Natural killer cell (primary cell): ENCODE measurements at regions not wholly inside any gene's neighbourhood (a gene's known extent, or its start where the extent isn't known, plus 50 kb on each side); places are given as distances from the start of the nearest gene placed in this dataset.

ENCODE experiments used
- ATAC-seq, 3 donors: fragments of 150-1000 bp in 2 of 3; fragments of 200-7000 bp in 1 of 3; cut with Tn5 transposase; 1 replicate in 1 of 3; 2 replicates in 2 of 3; pipeline ENCODE4 v1.10.0; 2021; ENCODE audit warnings: mild to moderate bottlenecking in 2 of 3, moderate library complexity in 2 of 3
- DNase-seq, 2 donors: peaks; one replicate each; pipeline versions ENCODE4 v3.0.0 to v3.0.0-alpha.2; 2013 to 2021; ENCODE audit warnings: mixed read lengths in 1 of 2
- H3K27ac ChIP-seq: one replicate; pipeline ENCODE4 v1.5.1; 2013; ENCODE audit warnings: mild to moderate bottlenecking, low read length
- H3K27me3 ChIP-seq: one replicate; pipeline ENCODE4 v1.6.1; 2013; ENCODE audit warnings: low read length; ENCODE audit not compliant: control insufficient read depth, insufficient read depth
- H3K36me3 ChIP-seq: one replicate; pipeline ENCODE4 v1.6.1; 2013; ENCODE audit warnings: low read length; ENCODE audit not compliant: control insufficient read depth, insufficient read depth
- H3K4me1 ChIP-seq: one replicate; pipeline ENCODE4 v1.6.1; 2013; ENCODE audit warnings: low read length; ENCODE audit not compliant: control insufficient read depth, insufficient read depth
- H3K4me3 ChIP-seq: one replicate; pipeline ENCODE4 v1.5.1; 2013; ENCODE audit warnings: low read length
- H3K9me3 ChIP-seq: one replicate; pipeline ENCODE4 v1.6.1; 2013; ENCODE audit warnings: low read length; ENCODE audit not compliant: control insufficient read depth, insufficient read depth
- H3K27ac Mint-ChIP-seq, 2 donors: one replicate each; pipeline ENCODE4 v1.8.0; 2022; ENCODE audit warnings: mild to moderate bottlenecking in 2 of 2, mixed read lengths in 2 of 2, moderate library complexity in 1 of 2
- H3K27me3 Mint-ChIP-seq, 2 donors: one replicate each; pipeline ENCODE4 v1.8.0; 2022; ENCODE audit warnings: low read depth in 2 of 2, mixed read lengths in 2 of 2
- H3K36me3 Mint-ChIP-seq: one replicate; pipeline ENCODE4 v1.8.0; 2022; ENCODE audit warnings: mixed read lengths
- H3K4me1 Mint-ChIP-seq, 2 donors: one replicate each; pipeline ENCODE4 v1.8.0; 2022; ENCODE audit warnings: mixed read lengths in 2 of 2
- H3K4me3 Mint-ChIP-seq: one replicate; pipeline ENCODE4 v1.8.0; 2022; ENCODE audit warnings: mild to moderate bottlenecking, moderate library complexity, mixed read lengths
- H3K9me3 Mint-ChIP-seq, 2 donors: one replicate each; pipeline ENCODE4 v1.8.0; 2022; ENCODE audit warnings: mixed read lengths in 2 of 2
- CTCF ChIP-seq: fragments of 200-600 bp; IDR thresholded peaks from one replicate; pipeline ENCODE4 v1.8.0; 2022; ENCODE audit warnings: antibody characterized with exemption
- WGBS: methylation state at CpG from one replicate; pipeline ENCODE4 v1.1.7; 2013; ENCODE audit warnings: missing lambda C conversion rate; ENCODE audit not compliant: insufficient coverage; 5-methylcytosine and 5-hydroxymethylcytosine counted together
- intact Hi-C: fragments of 100-400 bp; cut with micrococcal nuclease; formaldehyde crosslinking; loops from one replicate; pipeline ENCODE4 v1.14.2; 2022

- H3K27ac ChIP-seq = no peak overlapping the region
- ATAC-seq = no peak
- no peak for DNase-seq
- H3K4me3 Mint-ChIP-seq = no peak overlapping the region
- WGBS = 68% methylated on average over 29 of the region's 29 CpGs
- no peak overlapping the region for H3K27ac Mint-ChIP-seq
- H3K36me3 Mint-ChIP-seq = no peaks in the 10 kb centered on the region
- TF ChIP-seq CTCF = no peak
- H3K36me3 ChIP-seq = no peaks in the 10 kb centered on the region
- intact Hi-C loops = no loop called here
- H3K4me1 Mint-ChIP-seq = peaks cover 0 to 4% of the 10 kb centered on the region in 2 donors
- H3K9me3 ChIP-seq = no peaks in the 10 kb centered on the region
- H3K27me3 ChIP-seq = no peaks in the 10 kb centered on the region
- H3K4me3 ChIP-seq = no peak overlapping the region
- no peaks in the 10 kb centered on the region for H3K9me3 Mint-ChIP-seq
- H3K27me3 Mint-ChIP-seq = peaks cover 29 to 37% of the 10 kb centered on the region in 2 donors
- no peaks in the 10 kb centered on the region for H3K4me1 ChIP-seq
Observed at GRCh38 chr4:3701736-3702560, 64.2 kb upstream of the ADRA2C start.

- Histone ChIP-seq H3K9me3 (no peaks in the 10 kb centered on the region), H3K4me1 (no peaks in the 10 kb centered on the region), H3K4me3 (no peak overlapping the region), H3K36me3 (no peaks in the 10 kb centered on the region), H3K27me3 (no peaks in the 10 kb centered on the region), H3K27ac (no peak overlapping the region)
- H3K4me3 Mint-ChIP-seq = no peak overlapping the region
- H3K4me1 Mint-ChIP-seq = peaks cover 0 to 4% of the 10 kb centered on the region in 2 donors
- ATAC-seq (no peak), DNase-seq (no peak)
- no peaks in the 10 kb centered on the region for H3K9me3 Mint-ChIP-seq
- 66% methylated on average over 12 of the region's 12 CpGs for WGBS
- no peaks in the 10 kb centered on the region for H3K36me3 Mint-ChIP-seq
- peaks cover 33 to 44% of the 10 kb centered on the region in 2 donors for H3K27me3 Mint-ChIP-seq
- intact Hi-C loops = no loop called here
- no peak for TF ChIP-seq CTCF
- H3K27ac Mint-ChIP-seq = no peak overlapping the region
Observed at GRCh38 chr4:3701271-3701734, 64.9 kb upstream of the ADRA2C start.

- H3K27me3 ChIP-seq = no peaks in the 10 kb centered on the region
- DNase-seq (no peak), ATAC-seq (no peak)
- Mint-ChIP-seq H3K4me1 (peaks cover 0 to 2% of the 10 kb centered on the region in 2 donors), H3K36me3 (no peaks in the 10 kb centered on the region), H3K27me3 (peaks cover 35 to 48% of the 10 kb centered on the region in 2 donors), H3K4me3 (no peak overlapping the region), H3K27ac (no peak overlapping the region), H3K9me3 (no peaks in the 10 kb centered on the region)
- H3K27ac ChIP-seq = no peak overlapping the region
- intact Hi-C loops = no loop called here
- H3K4me1 ChIP-seq = no peaks in the 10 kb centered on the region
- no peak overlapping the region for H3K4me3 ChIP-seq
- WGBS = 86% methylated on average over 8 of the region's 10 CpGs
- TF ChIP-seq CTCF = no peak
- no peaks in the 10 kb centered on the region for H3K9me3 ChIP-seq
- H3K36me3 ChIP-seq = no peaks in the 10 kb centered on the region
Observed at GRCh38 chr4:3700736-3701135, 65.4 kb upstream of the ADRA2C start.

GRCh38 chr4:3700223-3700622 lies 66.0 kb upstream of the ADRA2C start:
- Histone ChIP-seq H3K4me1 (no peaks in the 10 kb centered on the region), H3K36me3 (no peaks in the 10 kb centered on the region), H3K4me3 (no peak overlapping the region), H3K27me3 (no peaks in the 10 kb centered on the region), H3K27ac (no peak overlapping the region), H3K9me3 (no peaks in the 10 kb centered on the region)
- no peak for TF ChIP-seq CTCF
- H3K27me3 Mint-ChIP-seq = peaks cover 35 to 50% of the 10 kb centered on the region in 2 donors
- ATAC-seq (no peak), DNase-seq (no peak)
- H3K36me3 Mint-ChIP-seq = no peaks in the 10 kb centered on the region
- 71% methylated on average over 6 of the region's 6 CpGs for WGBS
- intact Hi-C loops = no loop called here
- no peaks in the 10 kb centered on the region for H3K4me1 Mint-ChIP-seq
- H3K4me3 Mint-ChIP-seq = no peak overlapping the region
- H3K9me3 Mint-ChIP-seq = no peaks in the 10 kb centered on the region
- no peak overlapping the region for H3K27ac Mint-ChIP-seq
